ENCODE measurements at regions not wholly inside any gene's neighbourhood (a gene's known extent, or its start where the extent isn't known, plus 50 kb on each side); places are given as distances from the start of the nearest gene placed in this dataset.

DNA sequence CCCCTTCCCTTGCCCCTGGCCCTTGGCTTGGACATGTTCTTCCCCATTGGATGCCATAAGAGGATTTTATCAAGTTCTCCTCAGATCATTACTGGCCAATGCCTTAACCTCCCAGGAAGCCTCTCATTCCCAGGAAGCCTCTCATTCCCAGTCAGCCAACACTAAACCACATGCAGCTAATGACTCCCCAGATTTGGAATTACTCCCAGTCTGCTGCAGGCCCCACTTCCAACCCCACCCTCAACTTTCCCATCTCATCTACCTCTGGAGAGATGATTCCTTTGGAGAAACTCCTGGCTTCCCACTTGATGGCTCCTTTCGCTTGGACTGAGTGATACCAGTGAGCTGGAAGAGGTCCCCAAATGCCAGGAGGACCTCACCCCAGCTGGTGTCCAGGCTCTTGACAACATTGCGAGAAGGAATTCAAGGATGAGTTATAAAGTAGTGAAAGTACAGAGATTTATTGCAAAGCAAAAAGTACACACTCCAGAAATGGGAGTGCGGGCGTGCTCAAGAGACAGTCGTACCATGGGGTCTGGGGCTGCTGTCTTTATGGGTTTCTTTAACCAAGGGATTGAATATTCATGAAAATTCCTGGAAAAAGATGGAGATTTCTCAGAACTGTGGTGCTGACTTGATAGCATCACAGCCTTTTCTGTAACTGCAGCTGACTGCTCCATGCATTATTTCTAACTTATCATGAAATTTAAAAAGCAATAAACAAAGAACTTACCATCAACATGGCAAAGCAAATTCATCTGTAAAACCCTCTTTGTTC lies 117.2 kb upstream of the ADCY1 start:
- TF ChIP-seq, protein P1, sequence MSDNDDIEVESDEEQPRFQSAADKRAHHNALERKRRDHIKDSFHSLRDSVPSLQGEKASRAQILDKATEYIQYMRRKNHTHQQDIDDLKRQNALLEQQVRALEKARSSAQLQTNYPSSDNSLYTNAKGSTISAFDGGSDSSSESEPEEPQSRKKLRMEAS (IDR thresholded peaks at IDR 0.05): no peak
- TF ChIP-seq YY1 (IDR thresholded peaks at IDR 0.05; ENCODE audit: low read depth): no peak
- no peak for TF ChIP-seq EP300 (IDR thresholded peaks at IDR 0.05; ENCODE audit: borderline replicate concordance)
- TF ChIP-seq TAF1 (IDR thresholded peaks at IDR 0.05; ENCODE audit: low read depth): no peak
- TF ChIP-seq NFIC (IDR thresholded peaks at IDR 0.05): no peak
- TF ChIP-seq FOXM1 (IDR thresholded peaks at IDR 0.05; ENCODE audit: borderline replicate concordance, low read depth): no peak
- no peak for TF ChIP-seq RAD21 (IDR thresholded peaks at IDR 0.05; ENCODE audit: low read depth)
- TF ChIP-seq TCF12 (IDR thresholded peaks at IDR 0.05; ENCODE audit: low read depth): no peak

All from Ishikawa (cell line).